ENCODE measurements at regions not wholly inside any gene's neighbourhood (a gene's known extent, or its start where the extent isn't known, plus 50 kb on each side); places are given as distances from the start of the nearest gene placed in this dataset.

DNA sequence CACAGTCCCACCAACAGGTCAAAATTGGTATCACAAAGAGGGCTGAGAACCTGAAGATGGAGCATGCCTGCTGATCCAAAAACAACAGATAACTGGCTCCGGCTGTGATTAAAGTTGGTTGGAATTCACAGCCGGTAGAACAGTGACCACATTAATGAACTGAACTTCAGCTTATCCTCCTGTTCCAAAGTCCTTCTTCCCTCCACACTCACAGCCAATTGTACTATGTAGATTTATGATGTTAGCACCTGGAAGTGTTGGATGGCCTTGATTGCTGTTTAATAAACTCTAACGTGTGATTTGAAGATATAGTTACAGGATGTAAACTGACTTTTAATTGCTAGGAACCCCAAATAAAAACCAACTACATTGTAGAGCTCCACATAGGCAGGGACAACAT, 367.3 kb upstream of the FRG2C start:
- TF ChIP-seq, protein P1, sequence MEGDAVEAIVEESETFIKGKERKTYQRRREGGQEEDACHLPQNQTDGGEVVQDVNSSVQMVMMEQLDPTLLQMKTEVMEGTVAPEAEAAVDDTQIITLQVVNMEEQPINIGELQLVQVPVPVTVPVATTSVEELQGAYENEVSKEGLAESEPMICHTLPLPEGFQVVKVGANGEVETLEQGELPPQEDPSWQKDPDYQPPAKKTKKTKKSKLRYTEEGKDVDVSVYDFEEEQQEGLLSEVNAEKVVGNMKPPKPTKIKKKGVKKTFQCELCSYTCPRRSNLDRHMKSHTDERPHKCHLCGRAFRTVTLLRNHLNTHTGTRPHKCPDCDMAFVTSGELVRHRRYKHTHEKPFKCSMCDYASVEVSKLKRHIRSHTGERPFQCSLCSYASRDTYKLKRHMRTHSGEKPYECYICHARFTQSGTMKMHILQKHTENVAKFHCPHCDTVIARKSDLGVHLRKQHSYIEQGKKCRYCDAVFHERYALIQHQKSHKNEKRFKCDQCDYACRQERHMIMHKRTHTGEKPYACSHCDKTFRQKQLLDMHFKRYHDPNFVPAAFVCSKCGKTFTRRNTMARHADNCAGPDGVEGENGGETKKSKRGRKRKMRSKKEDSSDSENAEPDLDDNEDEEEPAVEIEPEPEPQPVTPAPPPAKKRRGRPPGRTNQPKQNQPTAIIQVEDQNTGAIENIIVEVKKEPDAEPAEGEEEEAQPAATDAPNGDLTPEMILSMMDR (IDR thresholded peaks at IDR 0.05) = no peak
- no peak for TF ChIP-seq EZH2 (IDR thresholded peaks at IDR 0.05; ENCODE audit: borderline replicate concordance, insufficient read depth, low read depth, low read length, poor library complexity, severe bottlenecking)
